SK-N-SH treated with all-trans-retinoic acid at 6 μM for 48 hours (cell line): ENCODE measurements at regions not wholly inside any gene's neighbourhood (a gene's known extent, or its start where the extent isn't known, plus 50 kb on each side); places are given as distances from the start of the nearest gene placed in this dataset.

ENCODE experiments used
- ATAC-seq: fragments of 200-7000 bp; cut with Tn5 transposase; 3 replicates; pipeline ENCODE4 v1.9.1; 2020; ENCODE audit warnings: mild to moderate bottlenecking, moderate library complexity
- ARNTL ChIP-seq: fragments of 450-650 bp; formaldehyde crosslinking; IDR thresholded peaks from 2 replicates; pipeline ENCODE4 v1.5.0; 2020; ENCODE audit warnings: low read depth, mild to moderate bottlenecking, moderate library complexity, borderline replicate concordance
- BACH2 ChIP-seq: fragments of 250-450 bp; sonication (Bioruptor Pico); IDR thresholded peaks from 2 replicates; pipeline ENCODE4 v1.9.0; 2021; ENCODE audit warnings: mild to moderate bottlenecking, borderline replicate concordance
- CSDC2 ChIP-seq: fragments of 250-450 bp; sonication (Bioruptor Pico); IDR thresholded peaks from 2 replicates; pipeline ENCODE4 v1.5.0; 2020; ENCODE audit warnings: mild to moderate bottlenecking, moderate library complexity
- CSRNP3 ChIP-seq: fragments of 250-450 bp; sonication (Bioruptor Pico); IDR thresholded peaks from 2 replicates; pipeline ENCODE4 v1.5.1; 2021; ENCODE audit warnings: mild to moderate bottlenecking, moderate library complexity
- ESRRG ChIP-seq: fragments of 250-450 bp; sonication (Bioruptor Pico); IDR thresholded peaks from 2 replicates; pipeline ENCODE4 v1.6.1; 2021; ENCODE audit warnings: mild to moderate bottlenecking
- GLIS3 ChIP-seq: fragments of 250-450 bp; sonication (Bioruptor Pico); IDR thresholded peaks from 2 replicates; pipeline ENCODE4 v1.5.0; 2020; ENCODE audit warnings: mild to moderate bottlenecking, moderate library complexity
- ISL1 ChIP-seq: fragments of 250-450 bp; sonication (Bioruptor Pico); IDR thresholded peaks from 2 replicates; pipeline ENCODE4 v2.1.2; 2022; ENCODE audit warnings: mild to moderate bottlenecking, moderate library complexity
- PATZ1 ChIP-seq: fragments of 250-450 bp; sonication (Bioruptor Pico); IDR thresholded peaks from 2 replicates; pipeline ENCODE4 v1.8.0; 2020; ENCODE audit warnings: mild to moderate bottlenecking, moderate library complexity, borderline replicate concordance
- POU6F1 ChIP-seq: fragments of 250-450 bp; sonication (Bioruptor Pico); IDR thresholded peaks from 2 replicates; pipeline ENCODE4 v1.8.0; 2021; ENCODE audit warnings: low read depth, mild to moderate bottlenecking, moderate library complexity, borderline replicate concordance
- PPARA ChIP-seq: fragments of 250-450 bp; sonication (Bioruptor Pico); IDR thresholded peaks from 2 replicates; pipeline ENCODE4 v1.5.0; 2020; ENCODE audit warnings: mild to moderate bottlenecking, borderline replicate concordance
- RARB ChIP-seq: fragments of 250-450 bp; sonication (Bioruptor Pico); IDR thresholded peaks from 2 replicates; pipeline ENCODE4 v1.8.0; 2021; ENCODE audit warnings: mild to moderate bottlenecking, moderate library complexity
- SNAI2 ChIP-seq: fragments of 250-450 bp; sonication (Bioruptor Pico); IDR thresholded peaks from 2 replicates; pipeline ENCODE4 v1.5.0; 2020; ENCODE audit warnings: mild to moderate bottlenecking, moderate library complexity
- TCF4 ChIP-seq: fragments of 250-450 bp; sonication (Bioruptor Pico); IDR thresholded peaks from 2 replicates; pipeline ENCODE4 v1.8.0; 2021; ENCODE audit warnings: mild to moderate bottlenecking, moderate library complexity, borderline replicate concordance
- TOX ChIP-seq: fragments of 250-450 bp; sonication (Bioruptor Pico); IDR thresholded peaks from 2 replicates; pipeline ENCODE4 v1.8.0; 2021; ENCODE audit warnings: mild to moderate bottlenecking, moderate library complexity, borderline replicate concordance
- TSHZ2 ChIP-seq: fragments of 250-450 bp; sonication (Bioruptor Pico); IDR thresholded peaks from 2 replicates; pipeline ENCODE4 v1.5.0; 2020; ENCODE audit warnings: mild to moderate bottlenecking, moderate library complexity
- ZFP30 ChIP-seq: fragments of 450-650 bp; formaldehyde crosslinking; IDR thresholded peaks from 2 replicates; pipeline ENCODE4 v1.5.0; 2022; ENCODE audit warnings: mild to moderate bottlenecking, moderate library complexity
- ZNF70 ChIP-seq: fragments of 450-650 bp; formaldehyde crosslinking; IDR thresholded peaks from 2 replicates; pipeline ENCODE4 v1.5.0; 2020; ENCODE audit warnings: mild to moderate bottlenecking, moderate library complexity
- ZNF8 ChIP-seq: fragments of 450-650 bp; formaldehyde crosslinking; IDR thresholded peaks from 2 replicates; pipeline ENCODE4 v1.5.0; 2020; ENCODE audit warnings: mild to moderate bottlenecking, moderate library complexity
- TF ChIP-seq, protein P1 (sequence below): fragments of 250-450 bp; sonication (Bioruptor Pico); IDR thresholded peaks from 2 replicates; pipeline ENCODE4 v1.5.1; 2020; ENCODE audit warnings: low read depth, mild to moderate bottlenecking, moderate library complexity

GRCh38 chr7:17625043-17625442 lies 315.3 kb downstream of the SNX13 start:
- ATAC-seq, result peak; percentile 83
- no peak for TF ChIP-seq ESRRG (CRISPR knock-in tag)
- TF ChIP-seq BACH2, result no peak
- TF ChIP-seq POU6F1 (CRISPR knock-in tag), result no peak
- no peak for TF ChIP-seq CSDC2 (CRISPR knock-in tag)
- TF ChIP-seq CSRNP3 (CRISPR knock-in tag), result no peak
- TF ChIP-seq ZNF70, result no peak
- TF ChIP-seq, protein P1, sequence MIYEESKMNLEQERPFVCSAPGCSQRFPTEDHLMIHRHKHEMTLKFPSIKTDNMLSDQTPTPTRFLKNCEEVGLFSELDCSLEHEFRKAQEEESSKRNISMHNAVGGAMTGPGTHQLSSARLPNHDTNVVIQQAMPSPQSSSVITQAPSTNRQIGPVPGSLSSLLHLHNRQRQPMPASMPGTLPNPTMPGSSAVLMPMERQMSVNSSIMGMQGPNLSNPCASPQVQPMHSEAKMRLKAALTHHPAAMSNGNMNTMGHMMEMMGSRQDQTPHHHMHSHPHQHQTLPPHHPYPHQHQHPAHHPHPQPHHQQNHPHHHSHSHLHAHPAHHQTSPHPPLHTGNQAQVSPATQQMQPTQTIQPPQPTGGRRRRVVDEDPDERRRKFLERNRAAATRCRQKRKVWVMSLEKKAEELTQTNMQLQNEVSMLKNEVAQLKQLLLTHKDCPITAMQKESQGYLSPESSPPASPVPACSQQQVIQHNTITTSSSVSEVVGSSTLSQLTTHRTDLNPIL (CRISPR knock-in tag), result no peak
- no peak for TF ChIP-seq TOX (CRISPR knock-in tag)
- TF ChIP-seq TCF4, result no peak

DNA sequence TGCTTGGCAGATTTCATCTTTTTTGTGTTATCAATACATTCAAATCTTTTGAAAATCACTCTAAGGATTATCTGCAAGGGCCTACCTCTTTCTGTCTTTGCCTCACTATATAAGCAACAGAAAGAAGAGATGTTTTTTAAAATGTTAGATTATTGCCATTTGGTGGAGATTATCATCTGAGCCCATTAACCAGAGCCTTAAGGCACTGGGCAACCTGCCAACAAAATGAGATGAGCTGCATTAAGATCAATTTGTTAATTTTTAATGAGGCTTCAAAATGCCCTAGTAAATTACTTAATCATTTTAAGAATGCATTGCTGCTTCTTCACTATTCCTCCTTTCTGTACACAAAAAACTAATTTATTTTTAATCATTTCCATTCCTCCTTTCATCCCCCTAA lies 314.1 kb downstream of the SNX13 start:
- no peak for TF ChIP-seq ZNF70
- no peak for TF ChIP-seq GLIS3 (CRISPR knock-in tag)
- TF ChIP-seq, protein P1 (CRISPR knock-in tag), result no peak
- TF ChIP-seq TOX (CRISPR knock-in tag), result no peak
- no peak for TF ChIP-seq SNAI2 (CRISPR knock-in tag)
- no peak; the same call in 1 of the 2 replicates for TF ChIP-seq TCF4
- TF ChIP-seq PATZ1, result no peak
- no peak for TF ChIP-seq RARB (CRISPR knock-in tag)
- TF ChIP-seq POU6F1 (CRISPR knock-in tag), result no peak
- no peak for TF ChIP-seq TSHZ2
- TF ChIP-seq PPARA (CRISPR knock-in tag), result no peak
- no peak for TF ChIP-seq ZNF8 (CRISPR knock-in tag)
- TF ChIP-seq ARNTL (CRISPR knock-in tag), result no peak
- TF ChIP-seq ZFP30 (CRISPR knock-in tag), result no peak
- no peak for ATAC-seq

DNA sequence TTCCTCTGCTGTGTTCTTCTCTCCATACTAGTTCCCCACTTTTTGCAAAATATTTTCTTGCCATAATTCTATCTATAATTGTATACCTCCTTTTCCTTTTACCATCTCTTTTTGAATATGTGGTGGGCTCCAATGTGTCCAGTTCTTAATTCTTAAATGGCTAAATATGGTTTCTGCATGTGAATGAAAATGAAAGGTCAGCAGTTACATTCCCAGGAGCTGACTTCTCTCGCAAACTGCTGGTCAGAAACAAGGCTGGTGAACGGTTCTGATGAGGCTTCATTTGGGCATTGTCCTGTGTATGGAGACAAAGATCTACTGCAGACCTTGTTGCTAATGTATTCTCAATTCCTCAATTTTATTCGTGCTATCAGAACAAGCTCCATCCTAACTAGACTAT lies 309.2 kb downstream of the SNX13 start:
- no peak for TF ChIP-seq ZNF8 (CRISPR knock-in tag)
- no peak for TF ChIP-seq RARB (CRISPR knock-in tag)
- TF ChIP-seq ISL1 (CRISPR knock-in tag), result no peak
- no peak for TF ChIP-seq CSDC2 (CRISPR knock-in tag)
- no peak for TF ChIP-seq BACH2
- no peak for TF ChIP-seq ZFP30 (CRISPR knock-in tag)
- TF ChIP-seq SNAI2 (CRISPR knock-in tag), result no peak
- TF ChIP-seq TCF4, result no peak
- no peak for TF ChIP-seq GLIS3 (CRISPR knock-in tag)
- no peak for ATAC-seq
